Osteoblast (primary cell): ENCODE measurements at regions not wholly inside any gene's neighbourhood (a gene's known extent, or its start where the extent isn't known, plus 50 kb on each side); places are given as distances from the start of the nearest gene placed in this dataset.

ENCODE experiments used
- DNase-seq: peaks from one replicate; pipeline ENCODE4 v3.0.0; 2011; ENCODE audit warnings: low spot score, mixed read lengths; ENCODE audit not compliant: insufficient read length; ENCODE audit errors: missing footprints
- H2AFZ ChIP-seq: 2 replicates; pipeline ENCODE4 v1.6.0; 2011; ENCODE audit warnings: mild to moderate bottlenecking, low read length
- H3K27ac ChIP-seq: 2 replicates; pipeline ENCODE4 v1.5.1; 2011; ENCODE audit warnings: mild to moderate bottlenecking, low read depth, low read length, moderate library complexity
- H3K27me3 ChIP-seq: 2 replicates; pipeline ENCODE4 v1.6.0; 2012; ENCODE audit warnings: mild to moderate bottlenecking, control low read depth, inconsistent platforms, low read length, moderate library complexity; ENCODE audit not compliant: insufficient read depth
- H3K36me3 ChIP-seq: 2 replicates; pipeline ENCODE4 v1.5.1; 2011; ENCODE audit warnings: mild to moderate bottlenecking, low read length, control low read depth, moderate library complexity; ENCODE audit not compliant: insufficient read depth
- H3K4me1 ChIP-seq: 2 replicates; pipeline ENCODE4 v1.5.1; 2011; ENCODE audit warnings: mild to moderate bottlenecking, low read length, control low read depth, moderate library complexity; ENCODE audit not compliant: insufficient read depth
- H3K4me2 ChIP-seq: 2 replicates; pipeline ENCODE4 v1.6.0; 2011; ENCODE audit warnings: mild to moderate bottlenecking, low read length; ENCODE audit not compliant: insufficient read depth
- H3K4me3 ChIP-seq: fragments of 200-600 bp; sonication (generic); 3 replicates; pipeline ENCODE4 v1.5.1; 2012; ENCODE audit warnings: mild to moderate bottlenecking, low read length, inconsistent platforms; ENCODE audit not compliant: insufficient read depth
- H3K79me2 ChIP-seq: 2 replicates; pipeline ENCODE4 v1.6.0; 2012; ENCODE audit warnings: mild to moderate bottlenecking, low read length, control low read depth, inconsistent platforms; ENCODE audit not compliant: insufficient read depth
- H3K9me3 ChIP-seq: 2 replicates; pipeline ENCODE4 v1.5.1; 2011; ENCODE audit warnings: low read depth, low read length, control low read depth
- H4K20me1 ChIP-seq: 2 replicates; pipeline ENCODE4 v1.6.0; 2012; ENCODE audit warnings: mild to moderate bottlenecking, low read length, control low read depth; ENCODE audit not compliant: insufficient read depth
- CTCF ChIP-seq: IDR thresholded peaks from 2 replicates; pipeline ENCODE4 v1.5.1; 2011; ENCODE audit warnings: mild to moderate bottlenecking, low read depth, low read length, moderate library complexity; ENCODE audit errors: extremely low read depth

- Histone ChIP-seq H3K27ac (no peak overlapping the region), H2AFZ (no peak overlapping the region), H3K4me2 (no peak overlapping the region), H4K20me1 (no peaks in the 10 kb centered on the region), H3K36me3 (no peaks in the 10 kb centered on the region), H3K4me3 (no peak overlapping the region), H3K79me2 (no peaks in the 10 kb centered on the region), H3K4me1 (no peaks in the 10 kb centered on the region), H3K27me3 (no peaks in the 10 kb centered on the region), H3K9me3 (no peaks in the 10 kb centered on the region)
- TF ChIP-seq CTCF, result no peak
- no peak for DNase-seq
Observed at GRCh38 chr20:7505152-7505834, 435.0 kb downstream of the HAO1 start.

- Histone ChIP-seq H3K4me2 (no peak overlapping the region), H3K36me3 (no peaks in the 10 kb centered on the region), H3K4me1 (no peaks in the 10 kb centered on the region), H2AFZ (no peak overlapping the region), H3K27me3 (no peaks in the 10 kb centered on the region), H3K27ac (no peak overlapping the region), H4K20me1 (no peaks in the 10 kb centered on the region), H3K4me3 (no peak overlapping the region), H3K79me2 (no peaks in the 10 kb centered on the region), H3K9me3 (no peaks in the 10 kb centered on the region)
- no peak for DNase-seq
- TF ChIP-seq CTCF, result no peak
Observed at GRCh38 chr20:7505835-7506221, 434.4 kb downstream of the HAO1 start.

- Histone ChIP-seq H3K4me1 (no peaks in the 10 kb centered on the region), H3K79me2 (no peaks in the 10 kb centered on the region), H3K27ac (no peak overlapping the region), H3K36me3 (no peaks in the 10 kb centered on the region), H2AFZ (no peak overlapping the region), H3K27me3 (no peaks in the 10 kb centered on the region), H3K4me2 (no peak overlapping the region), H3K9me3 (no peaks in the 10 kb centered on the region), H3K4me3 (no peak overlapping the region), H4K20me1 (no peaks in the 10 kb centered on the region)
- no peak for DNase-seq
- TF ChIP-seq CTCF, result no peak
Observed at GRCh38 chr20:7516621-7517111, 423.6 kb downstream of the HAO1 start.

- no peak overlapping the region for H2AFZ ChIP-seq
- H3K27ac ChIP-seq, result no peak overlapping the region
- no peak overlapping the region for H3K4me2 ChIP-seq
- no peaks in the 10 kb centered on the region for H4K20me1 ChIP-seq
- no peak overlapping the region for H3K4me3 ChIP-seq
- H3K27me3 ChIP-seq, result no peaks in the 10 kb centered on the region
- H3K36me3 ChIP-seq, result no peaks in the 10 kb centered on the region
- H3K9me3 ChIP-seq, result peaks cover 3% of the 10 kb centered on the region
- no peak for DNase-seq
- H3K4me1 ChIP-seq, result no peaks in the 10 kb centered on the region
- no peak for TF ChIP-seq CTCF
- no peaks in the 10 kb centered on the region for H3K79me2 ChIP-seq
Observed at GRCh38 chr20:7520361-7520760, 419.9 kb downstream of the HAO1 start.
